C4-2B (cell line): ENCODE measurements at regions not wholly inside any gene's neighbourhood (a gene's known extent, or its start where the extent isn't known, plus 50 kb on each side); places are given as distances from the start of the nearest gene placed in this dataset.

ENCODE experiments used
- H3K27ac ChIP-seq: fragments of 450-650 bp; 2 replicates; pipeline ENCODE4 v1.5.1; 2017
- CTCF ChIP-seq: fragments of 450-650 bp; conservative IDR thresholded peaks from 2 replicates; pipeline ENCODE4 v1.5.1; 2017; ENCODE audit warnings: mild to moderate bottlenecking
- ZFX ChIP-seq: fragments of 450-650 bp; IDR thresholded peaks from 2 replicates; pipeline ENCODE4 v1.6.1; 2017

DNA sequence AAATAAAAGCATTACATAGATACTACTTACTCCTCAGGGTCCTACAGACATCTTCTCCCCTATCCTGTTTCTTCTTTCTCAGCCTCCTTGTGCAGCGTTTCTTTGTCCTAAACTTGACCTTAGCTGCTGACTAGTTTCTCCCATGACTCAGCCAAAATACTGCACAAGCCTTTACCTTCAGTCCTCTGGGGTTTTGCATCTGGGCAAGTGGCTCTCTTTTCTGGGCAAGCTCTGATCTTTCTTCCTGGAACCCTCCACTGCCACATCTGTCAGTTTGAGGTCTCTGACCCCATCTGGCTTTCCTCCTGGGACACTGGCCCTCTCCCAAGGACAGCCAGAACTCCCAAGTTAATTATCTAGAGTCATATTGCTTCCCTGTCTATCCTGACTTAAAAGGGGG, 838.4 kb downstream of the DHX35 start:
- TF ChIP-seq CTCF (no peak), ZFX (no peak)
- no peak overlapping the region for H3K27ac ChIP-seq

DNA sequence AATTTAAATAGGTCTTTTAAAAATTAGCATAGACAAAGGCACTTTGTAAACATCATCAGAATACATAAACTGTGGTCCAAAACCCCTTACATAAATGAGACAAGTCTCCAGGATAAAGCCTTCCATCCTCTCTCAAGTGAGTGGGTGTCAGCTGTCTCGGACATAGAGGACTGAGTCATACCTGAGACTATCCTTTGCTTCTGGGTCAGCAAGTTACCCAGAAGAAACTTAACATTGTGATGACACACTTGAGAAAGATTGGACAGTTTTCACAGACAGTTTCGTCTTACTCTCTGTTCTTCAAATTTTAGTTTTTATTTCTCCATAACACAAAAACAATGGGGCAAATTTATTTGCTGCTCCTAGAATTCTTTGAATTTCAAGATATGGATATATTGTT, 838.0 kb downstream of the DHX35 start:
- TF ChIP-seq CTCF (no peak), ZFX (no peak)
- H3K27ac ChIP-seq = no peak overlapping the region

DNA sequence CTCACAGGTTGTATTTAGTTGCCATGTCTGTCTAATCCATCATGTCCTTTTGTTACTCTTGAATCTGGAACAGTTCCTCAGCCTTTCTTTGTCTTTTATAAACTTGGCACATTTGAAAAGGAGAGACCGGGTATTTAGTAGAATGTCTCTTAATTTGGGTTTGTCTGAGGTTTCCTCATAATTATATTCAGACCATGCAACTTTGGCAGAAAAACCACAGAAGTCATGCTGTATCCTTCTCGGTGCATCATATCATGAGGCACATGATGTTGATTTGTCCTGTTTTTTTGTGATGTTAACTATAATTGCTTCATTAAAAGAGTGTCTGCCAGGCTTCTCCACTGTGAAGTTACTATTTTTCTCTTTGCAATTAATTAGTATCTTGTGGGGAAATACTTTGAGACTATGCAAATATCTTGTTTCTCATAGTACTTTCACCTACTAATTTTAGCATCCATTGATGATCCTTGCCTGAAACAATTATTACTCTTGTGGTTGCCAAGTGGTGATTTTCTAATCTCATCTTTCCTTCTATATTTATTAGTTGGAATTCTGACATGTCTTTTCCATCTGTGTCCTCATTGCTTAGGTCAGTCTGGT, 837.3 kb downstream of the DHX35 start:
- no peak overlapping the region for H3K27ac ChIP-seq
- TF ChIP-seq CTCF = no peak
- TF ChIP-seq ZFX = no peak

- H3K27ac ChIP-seq = no peak overlapping the region
- TF ChIP-seq ZFX (no peak), CTCF (no peak)
Observed at GRCh38 chr20:39795401-39796272, 833.5 kb downstream of the DHX35 start.

- H3K27ac ChIP-seq = no peak overlapping the region
- no peak for TF ChIP-seq CTCF
- no peak for TF ChIP-seq ZFX
Observed at GRCh38 chr20:39792334-39792733, 830.2 kb downstream of the DHX35 start.

DNA sequence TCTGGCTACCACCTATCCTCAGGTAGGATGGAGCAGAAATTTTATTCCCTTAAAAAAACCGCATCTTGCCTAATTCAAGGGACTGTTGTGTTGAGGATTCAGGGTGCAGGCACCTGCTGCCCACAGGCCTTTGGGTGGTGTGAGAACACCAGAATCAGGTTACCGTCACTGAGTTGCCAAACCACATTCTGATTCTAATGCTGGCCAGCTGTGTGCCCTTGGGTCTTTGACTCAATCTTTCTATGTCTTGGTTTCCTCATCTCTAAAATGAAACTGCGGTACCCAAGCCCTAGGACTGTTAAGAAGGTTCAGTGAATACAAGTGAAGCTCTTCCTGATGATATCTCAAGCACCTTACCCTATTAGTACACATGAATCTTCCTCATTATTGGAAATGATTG, 827.3 kb downstream of the DHX35 start:
- no peak overlapping the region for H3K27ac ChIP-seq
- TF ChIP-seq CTCF = no peak
- TF ChIP-seq ZFX = no peak

DNA sequence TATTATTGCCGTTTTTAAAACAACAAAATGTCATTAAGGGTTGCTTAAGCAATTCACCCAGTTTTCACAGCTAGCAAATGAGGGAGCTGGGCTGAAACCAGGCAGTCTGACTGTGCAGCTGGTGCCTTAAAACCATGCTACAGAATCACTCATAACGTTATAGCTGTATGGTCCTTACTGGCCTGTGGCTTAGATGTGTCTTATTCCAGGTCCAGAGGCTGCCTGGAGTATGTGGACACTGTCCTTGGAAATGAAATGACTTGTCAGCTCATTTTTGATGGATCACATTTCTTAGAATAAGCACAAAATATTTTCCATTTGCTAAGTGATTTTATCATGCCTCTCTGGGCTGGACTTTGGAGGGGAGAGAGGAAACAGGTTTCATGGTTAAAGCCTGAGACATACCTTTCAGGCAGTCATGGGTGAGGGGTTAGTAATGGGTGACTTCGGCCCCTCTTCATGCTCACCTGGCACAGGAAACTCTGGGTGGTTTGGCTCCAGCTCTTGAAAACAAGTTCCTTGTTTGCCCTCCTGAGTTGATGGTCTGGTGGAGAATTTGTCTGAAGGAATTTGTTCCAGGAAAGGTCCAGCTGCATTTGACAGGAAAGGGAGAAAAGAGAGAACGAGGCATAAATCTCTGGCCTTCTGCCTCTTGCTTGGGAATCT, 823.2 kb downstream of the DHX35 start:
- no peak overlapping the region for H3K27ac ChIP-seq
- no peak for TF ChIP-seq CTCF
- TF ChIP-seq ZFX = no peak
